PC-3 (cell line): ENCODE measurements at regions not wholly inside any gene's neighbourhood (a gene's known extent, or its start where the extent isn't known, plus 50 kb on each side); places are given as distances from the start of the nearest gene placed in this dataset.
A peak's percentile ranks its signal among the peaks of the same experiment; 100 is the strongest.

ENCODE experiments used
- ATAC-seq: fragments of 200-7000 bp; cut with Tn5 transposase; 2 replicates; pipeline ENCODE4 v1.9.1; 2020; ENCODE audit warnings: mild to moderate bottlenecking, moderate library complexity
- BruUV-seq: library from RNA; stranded (reverse); fragments of 400-500 nt; replicated peaks from 2 replicates; lab custom pipeline; 2021; lab: Mats Ljungman, UMichigan
- CTCF ChIA-PET: fragments of 300-600 bp; sonication (Branson Sonifier 250); formaldehyde crosslinking; loops from one replicate; lab custom pipeline; 2022; ENCODE audit warnings: antibody characterized with exemption; lab: Charles Lee
- POLR2A ChIA-PET: fragments of 300-600 bp; sonication (Branson Sonifier 250); formaldehyde crosslinking; loops from one replicate; lab custom pipeline; 2022; ENCODE audit warnings: antibody characterized with exemption; ENCODE audit not compliant: unreplicated experiment; lab: Charles Lee
- DNase-seq: peaks from one replicate; pipeline ENCODE4 v3.0.0-alpha.2; 2015
- H2AFZ ChIP-seq: fragments of 300-600 bp; sonication (generic); 2 replicates; pipeline ENCODE4 v1.6.0; 2016; ENCODE audit warnings: antibody characterized with exemption, low read length
- H3F3A ChIP-seq: fragments of 300-600 bp; sonication (generic); one replicate; pipeline ENCODE4 v1.6.0; 2017; ENCODE audit warnings: antibody characterized with exemption, low read length, control low read depth, mild to moderate bottlenecking; ENCODE audit not compliant: unreplicated experiment
- H3K27ac ChIP-seq: fragments of 300-600 bp; sonication (generic); 2 replicates; pipeline ENCODE4 v1.5.1; 2016; ENCODE audit warnings: mild to moderate bottlenecking, low read length
- H3K27me3 ChIP-seq: fragments of 300-600 bp; sonication (generic); 2 replicates; pipeline ENCODE4 v1.6.1; 2016; ENCODE audit warnings: low read length, mixed read lengths
- H3K36me3 ChIP-seq: fragments of 300-600 bp; sonication (generic); 2 replicates; pipeline ENCODE4 v1.6.1; 2016; ENCODE audit warnings: low read depth, mixed run types, low read length, mixed read lengths
- H3K4me1 ChIP-seq: fragments of 300-600 bp; sonication (generic); 2 replicates; pipeline ENCODE4 v1.5.1; 2016; ENCODE audit warnings: low read length; ENCODE audit not compliant: insufficient read depth
- H3K4me2 ChIP-seq: fragments of 300-600 bp; sonication (generic); 2 replicates; pipeline ENCODE4 v1.6.0; 2016; ENCODE audit warnings: low read length
- H3K4me3 ChIP-seq: fragments of 300-600 bp; sonication (generic); 2 replicates; pipeline ENCODE4 v1.5.1; 2016; ENCODE audit warnings: mild to moderate bottlenecking, low read length, mixed read lengths
- H3K79me2 ChIP-seq: fragments of 300-600 bp; sonication (generic); 2 replicates; pipeline ENCODE4 v1.6.1; 2017; ENCODE audit warnings: low read length, mixed read lengths
- H3K9ac ChIP-seq: fragments of 300-600 bp; sonication (generic); 2 replicates; pipeline ENCODE4 v1.6.0; 2016; ENCODE audit warnings: mild to moderate bottlenecking, low read length
- H3K9me2 ChIP-seq: fragments of 300-600 bp; sonication (generic); replicated peaks from 2 replicates; pipeline ENCODE4 v1.6.1; 2016; ENCODE audit warnings: mixed run types, low read length, mixed read lengths
- H3K9me3 ChIP-seq: fragments of 300-600 bp; sonication (generic); 2 replicates; pipeline ENCODE4 v1.6.1; 2016; ENCODE audit warnings: low read length, mixed read lengths
- H4K20me1 ChIP-seq: fragments of 300-600 bp; sonication (generic); 2 replicates; pipeline ENCODE4 v1.6.1; 2016; ENCODE audit warnings: low read length, mixed read lengths
- CTCF ChIP-seq: fragments of 300-600 bp; sonication (generic); conservative IDR thresholded peaks from 2 replicates; pipeline ENCODE4 v1.5.1; 2017; ENCODE audit warnings: antibody characterized with exemption, low read depth, mild to moderate bottlenecking, low read length
- EZH2 ChIP-seq: fragments of 300-600 bp; sonication (generic); IDR thresholded peaks from one replicate; pipeline ENCODE4 v1.6.1; 2017; ENCODE audit warnings: antibody characterized with exemption, mild to moderate bottlenecking, low read length; ENCODE audit not compliant: unreplicated experiment
- EZH2phosphoT487 ChIP-seq: fragments of 300-600 bp; sonication (generic); IDR thresholded peaks from 2 replicates; pipeline ENCODE4 v1.6.1; 2018; ENCODE audit warnings: mild to moderate bottlenecking, antibody characterized with exemption, low read length, borderline replicate concordance
- intact Hi-C: fragments of 100-400 bp; cut with micrococcal nuclease; formaldehyde crosslinking; loops from 2 replicates; pipeline ENCODE4 v1.9.0; 2023

- Histone ChIP-seq H3K4me1 (peaks cover 8% of the 10 kb centered on the region; the same call in 1 of the 2 replicates), H3F3A (no peaks in the 10 kb centered on the region), H3K27me3 (no peaks in the 10 kb centered on the region), H3K9me3 (no peaks in the 10 kb centered on the region), H3K27ac (no peak overlapping the region), H4K20me1 (no peaks in the 10 kb centered on the region), H3K9me2 (no peaks in the 10 kb centered on the region), H3K9ac (no peak overlapping the region), H3K36me3 (no peaks in the 10 kb centered on the region), H3K4me3 (no peak overlapping the region), H3K4me2 (no peak overlapping the region), H3K79me2 (no peaks in the 10 kb centered on the region), H2AFZ (no peak overlapping the region)
- DNase-seq (no peak), ATAC-seq (no peak)
- ChIA-PET CTCF (no interaction called here), POLR2A (no interaction called here)
- TF ChIP-seq EZH2 (no peak), EZH2phosphoT487 (no peak), CTCF (no peak)
- intact Hi-C loops: no loop called here
- no TSS peak for BruUV-seq
Measured at GRCh38 chr10:121110369-121110768, 259.2 kb downstream of the WDR11 start.

- Histone ChIP-seq H3K4me1 (peaks cover 8% of the 10 kb centered on the region; the same call in 1 of the 2 replicates), H3K4me2 (no peak overlapping the region), H4K20me1 (no peaks in the 10 kb centered on the region), H3K27me3 (no peaks in the 10 kb centered on the region), H3K9me2 (no peaks in the 10 kb centered on the region), H3K27ac (no peak overlapping the region), H3K9me3 (no peaks in the 10 kb centered on the region), H3F3A (no peaks in the 10 kb centered on the region), H3K36me3 (no peaks in the 10 kb centered on the region), H3K9ac (no peak overlapping the region), H2AFZ (no peak overlapping the region), H3K4me3 (no peak overlapping the region), H3K79me2 (no peaks in the 10 kb centered on the region)
- POLR2A ChIA-PET: no interaction called here
- no peak for TF ChIP-seq CTCF
- no peak for TF ChIP-seq EZH2phosphoT487
- TF ChIP-seq EZH2: no peak
- intact Hi-C loops: no loop called here
- no peak for ATAC-seq
- DNase-seq: no peak
- BruUV-seq: no TSS peak
- CTCF ChIA-PET: no interaction called here
Measured at GRCh38 chr10:121112136-121112535, 261.0 kb downstream of the WDR11 start.

GRCh38 chr10:121112579-121113384 is 261.6 kb downstream of the WDR11 start:
- no peak overlapping the region for H3K9ac ChIP-seq
- DNase-seq: no peak
- H3F3A ChIP-seq: no peaks in the 10 kb centered on the region
- H3K4me3 ChIP-seq: no peak overlapping the region
- ChIA-PET POLR2A (no interaction called here), CTCF (no interaction called here)
- no peaks in the 10 kb centered on the region for H3K9me2 ChIP-seq
- intact Hi-C loops: no loop called here
- no peak for ATAC-seq
- H3K4me1 ChIP-seq: peaks cover 8% of the 10 kb centered on the region; the same call in 1 of the 2 replicates
- BruUV-seq: no TSS peak
- H4K20me1 ChIP-seq: no peaks in the 10 kb centered on the region
- no peak overlapping the region for H3K4me2 ChIP-seq
- H3K79me2 ChIP-seq: no peaks in the 10 kb centered on the region
- no peaks in the 10 kb centered on the region for H3K27me3 ChIP-seq
- no peak overlapping the region for H3K27ac ChIP-seq
- no peaks in the 10 kb centered on the region for H3K36me3 ChIP-seq
- TF ChIP-seq EZH2phosphoT487 (no peak), EZH2 (no peak), CTCF (0 out of 2 replicates have a peak, but pooled peaks have one; percentile 8)
- H2AFZ ChIP-seq: no peak overlapping the region
- H3K9me3 ChIP-seq: no peaks in the 10 kb centered on the region
